ENCODE measurements at regions not wholly inside any gene's neighbourhood (a gene's known extent, or its start where the extent isn't known, plus 50 kb on each side); places are given as distances from the start of the nearest gene placed in this dataset.

DNA sequence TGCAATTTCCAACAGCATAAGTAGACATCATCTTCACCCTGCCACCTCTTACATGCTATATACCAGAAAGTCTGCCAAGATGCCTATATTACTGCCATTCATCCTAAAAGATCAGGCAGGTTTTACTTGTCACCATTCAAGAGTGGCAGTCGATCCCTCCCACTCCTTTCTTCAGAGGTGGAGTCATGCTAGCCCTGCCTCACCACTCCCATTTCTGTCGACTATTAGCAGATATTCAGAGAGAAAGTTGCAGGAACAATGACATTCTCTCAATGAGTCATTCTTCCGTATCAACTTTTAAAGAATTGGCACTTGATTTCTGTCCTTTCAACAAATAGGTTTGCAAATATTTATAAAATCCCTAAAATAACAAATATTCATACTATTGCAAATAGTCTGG lies 1060.1 kb downstream of the ADGRL3 start:
- Histone ChIP-seq H3K4me1 (ENCODE audit: low read length) (no peaks in the 10 kb centered on the region), H3F3A (ENCODE audit: insufficient read depth, low read length) (no peaks in the 10 kb centered on the region), H3K9me2 (replicated peaks; ENCODE audit: insufficient read depth, low read length) (no peaks in the 10 kb centered on the region), H3K79me2 (ENCODE audit: low read length) (no peaks in the 10 kb centered on the region), H3K27me3 (replicated peaks; ENCODE audit: insufficient read depth, low read length) (no peaks in the 10 kb centered on the region), H3K36me3 (replicated peaks; ENCODE audit: insufficient read depth, low read length) (no peaks in the 10 kb centered on the region), H4K20me1 (ENCODE audit: insufficient read depth, low read length) (no peaks in the 10 kb centered on the region), H3K27ac (ENCODE audit: low read length) (no peak overlapping the region), H3K9ac (ENCODE audit: low read length) (no peak overlapping the region), H3K4me2 (ENCODE audit: low read depth, low read length) (no peak overlapping the region), H3K4me3 (ENCODE audit: low read length) (no peak overlapping the region), H3K9me3 (replicated peaks; ENCODE audit: insufficient read depth, low read length) (no peaks in the 10 kb centered on the region), H2AFZ (ENCODE audit: low read length) (no peak overlapping the region)
- TF ChIP-seq, protein P1, sequence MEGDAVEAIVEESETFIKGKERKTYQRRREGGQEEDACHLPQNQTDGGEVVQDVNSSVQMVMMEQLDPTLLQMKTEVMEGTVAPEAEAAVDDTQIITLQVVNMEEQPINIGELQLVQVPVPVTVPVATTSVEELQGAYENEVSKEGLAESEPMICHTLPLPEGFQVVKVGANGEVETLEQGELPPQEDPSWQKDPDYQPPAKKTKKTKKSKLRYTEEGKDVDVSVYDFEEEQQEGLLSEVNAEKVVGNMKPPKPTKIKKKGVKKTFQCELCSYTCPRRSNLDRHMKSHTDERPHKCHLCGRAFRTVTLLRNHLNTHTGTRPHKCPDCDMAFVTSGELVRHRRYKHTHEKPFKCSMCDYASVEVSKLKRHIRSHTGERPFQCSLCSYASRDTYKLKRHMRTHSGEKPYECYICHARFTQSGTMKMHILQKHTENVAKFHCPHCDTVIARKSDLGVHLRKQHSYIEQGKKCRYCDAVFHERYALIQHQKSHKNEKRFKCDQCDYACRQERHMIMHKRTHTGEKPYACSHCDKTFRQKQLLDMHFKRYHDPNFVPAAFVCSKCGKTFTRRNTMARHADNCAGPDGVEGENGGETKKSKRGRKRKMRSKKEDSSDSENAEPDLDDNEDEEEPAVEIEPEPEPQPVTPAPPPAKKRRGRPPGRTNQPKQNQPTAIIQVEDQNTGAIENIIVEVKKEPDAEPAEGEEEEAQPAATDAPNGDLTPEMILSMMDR (IDR thresholded peaks at IDR 0.05; ENCODE audit: low read length), result no peak
- no peak for TF ChIP-seq EZH2 (optimal IDR thresholded peaks at IDR 0.05; ENCODE audit: low read depth, low read length)
- no peak for TF ChIP-seq EZH2phosphoT487 (IDR thresholded peaks at IDR 0.05; ENCODE audit: low read length)
- no peak for DNase-seq

DNA sequence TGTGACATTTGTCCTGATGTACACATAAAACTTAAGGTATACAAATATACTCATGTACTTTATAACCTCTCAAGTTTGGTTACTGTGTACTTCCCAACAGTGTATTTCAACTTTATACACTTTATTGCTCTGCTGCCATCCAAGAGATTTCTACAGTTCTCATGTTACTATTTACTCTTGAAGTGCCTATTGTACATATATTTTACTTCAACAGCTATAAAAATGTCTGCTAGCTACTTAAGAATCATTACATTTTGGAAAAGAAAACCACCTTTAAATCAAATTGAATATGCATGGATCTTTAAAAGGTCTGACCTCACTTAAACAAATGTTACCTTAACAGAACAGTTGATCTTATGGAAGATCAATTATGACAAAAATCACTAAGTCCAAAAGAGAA lies 1056.4 kb downstream of the ADGRL3 start:
- Histone ChIP-seq H3K4me1 (ENCODE audit: low read length) (no peaks in the 10 kb centered on the region), H3K4me2 (ENCODE audit: low read depth, low read length) (no peak overlapping the region), H3K27ac (ENCODE audit: low read length) (no peak overlapping the region), H3K36me3 (replicated peaks; ENCODE audit: insufficient read depth, low read length) (no peaks in the 10 kb centered on the region), H3F3A (ENCODE audit: insufficient read depth, low read length) (no peaks in the 10 kb centered on the region), H3K79me2 (ENCODE audit: low read length) (no peaks in the 10 kb centered on the region), H3K9me3 (replicated peaks; ENCODE audit: insufficient read depth, low read length) (no peaks in the 10 kb centered on the region), H3K9ac (ENCODE audit: low read length) (no peak overlapping the region), H3K27me3 (replicated peaks; ENCODE audit: insufficient read depth, low read length) (no peaks in the 10 kb centered on the region), H4K20me1 (ENCODE audit: insufficient read depth, low read length) (no peaks in the 10 kb centered on the region), H3K4me3 (ENCODE audit: low read length) (no peak overlapping the region), H2AFZ (ENCODE audit: low read length) (no peak overlapping the region), H3K9me2 (replicated peaks; ENCODE audit: insufficient read depth, low read length) (no peaks in the 10 kb centered on the region)
- DNase-seq, result no peak
- TF ChIP-seq, protein P1 (IDR thresholded peaks at IDR 0.05; ENCODE audit: low read length), result no peak
- TF ChIP-seq EZH2 (optimal IDR thresholded peaks at IDR 0.05; ENCODE audit: low read depth, low read length), result no peak
- TF ChIP-seq EZH2phosphoT487 (IDR thresholded peaks at IDR 0.05; ENCODE audit: low read length), result no peak

DNA sequence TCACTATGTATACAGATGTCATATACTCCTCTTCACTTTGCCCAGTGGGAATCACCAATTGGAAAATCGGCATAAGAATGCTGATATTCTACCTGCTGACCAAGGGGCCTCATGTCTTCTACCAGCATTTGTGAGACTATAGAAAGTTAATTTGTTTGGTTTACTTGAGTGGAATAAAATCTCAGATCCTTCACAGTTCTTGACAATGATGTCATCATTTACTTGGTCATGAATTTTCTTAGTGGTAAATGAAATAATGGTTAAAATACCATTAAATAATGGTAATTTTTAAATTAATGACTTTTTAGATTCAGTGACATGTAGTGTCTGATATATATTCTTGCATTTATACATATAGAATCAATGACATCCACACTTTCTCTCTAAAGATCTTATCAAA lies 1052.6 kb downstream of the ADGRL3 start:
- H3K27ac ChIP-seq (ENCODE audit: low read length), result no peak overlapping the region
- H3K4me3 ChIP-seq (ENCODE audit: low read length), result no peak overlapping the region
- H3K4me1 ChIP-seq (ENCODE audit: low read length), result no peaks in the 10 kb centered on the region
- H3K27me3 ChIP-seq (replicated peaks; ENCODE audit: insufficient read depth, low read length), result no peaks in the 10 kb centered on the region
- H3K9ac ChIP-seq (ENCODE audit: low read length), result no peak overlapping the region
- no peaks in the 10 kb centered on the region for H3K79me2 ChIP-seq (ENCODE audit: low read length)
- H3K36me3 ChIP-seq (replicated peaks; ENCODE audit: insufficient read depth, low read length), result no peaks in the 10 kb centered on the region
- H3K9me2 ChIP-seq (replicated peaks; ENCODE audit: insufficient read depth, low read length), result no peaks in the 10 kb centered on the region
- H4K20me1 ChIP-seq (ENCODE audit: insufficient read depth, low read length), result no peaks in the 10 kb centered on the region
- DNase-seq, result no peak
- TF ChIP-seq EZH2phosphoT487 (IDR thresholded peaks at IDR 0.05; ENCODE audit: low read length) (no peak), EZH2 (optimal IDR thresholded peaks at IDR 0.05; ENCODE audit: low read depth, low read length) (no peak)
- TF ChIP-seq, protein P1 (IDR thresholded peaks at IDR 0.05; ENCODE audit: low read length), result no peak
- H3F3A ChIP-seq (ENCODE audit: insufficient read depth, low read length), result no peaks in the 10 kb centered on the region
- no peak overlapping the region for H2AFZ ChIP-seq (ENCODE audit: low read length)
- no peaks in the 10 kb centered on the region for H3K9me3 ChIP-seq (replicated peaks; ENCODE audit: insufficient read depth, low read length)
- no peak overlapping the region for H3K4me2 ChIP-seq (ENCODE audit: low read depth, low read length)
